ENCODE measurements at regions not wholly inside any gene's neighbourhood (a gene's known extent, or its start where the extent isn't known, plus 50 kb on each side); places are given as distances from the start of the nearest gene placed in this dataset.

- DNase-seq (no peak), ATAC-seq (no peak)
Observed at GRCh38 chr1:163013826-163014600, 55.1 kb upstream of the RGS4 start.

GRCh38 chr1:163006051-163006834 lies 62.9 kb upstream of the RGS4 start:
- ATAC-seq, result no peak
- no peak for DNase-seq

GRCh38 chr1:162997499-162998285 lies 71.5 kb upstream of the RGS4 start:
- DNase-seq, result no peak
- no peak for ATAC-seq

GRCh38 chr1:162996261-162996660 lies 72.9 kb upstream of the RGS4 start:
- DNase-seq (no peak), ATAC-seq (no peak)

GRCh38 chr1:162994921-162995320 lies 74.2 kb upstream of the RGS4 start:
- ATAC-seq (no peak), DNase-seq (no peak)

- DNase-seq (no peak), ATAC-seq (no peak)
Observed at GRCh38 chr1:162993846-162994245, 75.3 kb upstream of the RGS4 start.

GRCh38 chr1:162992945-162993344 lies 76.2 kb upstream of the RGS4 start:
- no peak for ATAC-seq

GRCh38 chr1:162991444-162991843 lies 77.7 kb upstream of the RGS4 start:
- no peak for ATAC-seq
- DNase-seq, result no peak

More at GRCh38 chr1:162992945-162993344, 76.2 kb upstream of the RGS4 start:
- DNase-seq, result no peak

- DNase-seq (no peak), ATAC-seq (no peak)
Observed at GRCh38 chr1:162990665-162991064, 78.5 kb upstream of the RGS4 start.

GRCh38 chr1:162988869-162989268 lies 80.3 kb upstream of the RGS4 start:
- ATAC-seq, result no peak
- DNase-seq, result no peak

- DNase-seq (no peak), ATAC-seq (no peak)
Observed at GRCh38 chr1:162987866-162988265, 81.3 kb upstream of the RGS4 start.

- DNase-seq, result no peak
- ATAC-seq, result no peak
Observed at GRCh38 chr1:162985816-162986435, 83.2 kb upstream of the RGS4 start.

- no peak for DNase-seq
- no peak for ATAC-seq
Observed at GRCh38 chr1:162984699-162985098, 84.5 kb upstream of the RGS4 start.

- no peak for DNase-seq
- ATAC-seq, result no peak
Observed at GRCh38 chr1:162983671-162984425, 85.3 kb upstream of the RGS4 start.

GRCh38 chr1:162982364-162982763 lies 86.8 kb upstream of the RGS4 start:
- ATAC-seq (no peak), DNase-seq (no peak)

- ATAC-seq (no peak), DNase-seq (no peak)
Observed at GRCh38 chr1:162977944-162978568, 91.1 kb upstream of the RGS4 start.

GRCh38 chr1:162976628-162977027 lies 92.5 kb upstream of the RGS4 start:
- no peak for ATAC-seq
- DNase-seq, result no peak

- ATAC-seq (no peak), DNase-seq (no peak)
Observed at GRCh38 chr1:162974810-162975209, 94.4 kb upstream of the RGS4 start.

GRCh38 chr1:162973381-162973795 lies 95.8 kb upstream of the RGS4 start:
- ATAC-seq, result no peak
- no peak for DNase-seq

GRCh38 chr1:162972773-162973172 lies 96.4 kb upstream of the RGS4 start:
- DNase-seq, result no peak
- ATAC-seq, result no peak

- ATAC-seq (no peak), DNase-seq (no peak)
Observed at GRCh38 chr1:162970021-162970420, 99.1 kb upstream of the RGS4 start.

Data from stimulated activated naive CD8-positive, alpha-beta T cell treated with anti-CD3 and anti-CD28 coated beads, Interleukin-15, Interleukin-2, amounts not matched to agents 100 U/mL and 50 U/mL, for 24 hours (primary cell).